Neuronal stem cell (in vitro differentiated cells): ENCODE measurements at regions not wholly inside any gene's neighbourhood (a gene's known extent, or its start where the extent isn't known, plus 50 kb on each side); places are given as distances from the start of the nearest gene placed in this dataset. TPM values are rescaled to one million over a fixed set of nuclear protein-coding genes. Genes with fewer than 3 reads are reported as not detected.

ENCODE experiments used
- DNase-seq: peaks from one replicate; pipeline ENCODE4 v3.0.0-alpha.2; 2013; ENCODE audit warnings: low spot score
- H2AFZ ChIP-seq: one replicate; pipeline ENCODE4 v1.6.1; 2013; ENCODE audit warnings: mild to moderate bottlenecking, low read length, inconsistent platforms
- H2AK5ac ChIP-seq: 2 replicates; pipeline ENCODE4 v1.6.1; 2013; ENCODE audit warnings: low read depth, mild to moderate bottlenecking, inconsistent platforms, low read length, moderate library complexity, mixed read lengths
- H2BK120ac ChIP-seq: 2 replicates; pipeline ENCODE4 v1.6.1; 2013; ENCODE audit warnings: low read depth, mild to moderate bottlenecking, inconsistent platforms, low read length, moderate library complexity, mixed read lengths
- H2BK12ac ChIP-seq: one replicate; pipeline ENCODE4 v1.6.1; 2013; ENCODE audit warnings: low read length, inconsistent platforms
- H2BK15ac ChIP-seq: 2 replicates; pipeline ENCODE4 v1.6.1; 2013; ENCODE audit warnings: mild to moderate bottlenecking, low read length, inconsistent platforms, mixed read lengths
- H2BK5ac ChIP-seq: one replicate; pipeline ENCODE4 v1.6.1; 2013; ENCODE audit warnings: inconsistent platforms, mild to moderate bottlenecking, low read length, moderate library complexity
- H3K14ac ChIP-seq: one replicate; pipeline ENCODE4 v1.6.1; 2013; ENCODE audit warnings: low read length, inconsistent platforms
- H3K18ac ChIP-seq: 2 replicates; pipeline ENCODE4 v1.6.1; 2013; ENCODE audit warnings: low read length, inconsistent platforms
- H3K23ac ChIP-seq: 2 replicates; pipeline ENCODE4 v1.6.1; 2013; ENCODE audit warnings: low read depth, mild to moderate bottlenecking, mixed read lengths, low read length, inconsistent platforms; ENCODE audit not compliant: poor library complexity
- H3K27ac ChIP-seq: replicated peaks from 3 replicates; pipeline ENCODE4 v1.5.1; 2013; ENCODE audit warnings: low read length, inconsistent platforms
- H3K27me3 ChIP-seq, 3 experiments: 2 replicates each; pipeline ENCODE4 v1.6.1; 2013; ENCODE audit warnings: low read length in 3 of 3, mild to moderate bottlenecking in 2 of 3, inconsistent platforms in 1 of 3, low read depth in 1 of 3, mixed read lengths in 1 of 3, moderate library complexity in 1 of 3; ENCODE audit not compliant: control insufficient read depth in 3 of 3, insufficient read depth in 3 of 3
- H3K36me3 ChIP-seq, 2 donors: replicated peaks in 1 of 2; 2 replicates each; pipeline ENCODE4 v1.6.1; 2013; ENCODE audit warnings: low read length in 2 of 2; ENCODE audit not compliant: control insufficient read depth in 2 of 2, insufficient read depth in 2 of 2
- H3K4ac ChIP-seq: 2 replicates; pipeline ENCODE4 v1.6.1; 2013; ENCODE audit warnings: inconsistent platforms, mild to moderate bottlenecking, low read length, moderate library complexity
- H3K4me1 ChIP-seq, 2 donors: 1 replicate in 1 of 2; 2 replicates in 1 of 2; pipeline ENCODE4 v1.6.1; 2013; ENCODE audit warnings: low read length in 2 of 2, low read depth in 1 of 2; ENCODE audit not compliant: control insufficient read depth in 2 of 2, insufficient read depth in 1 of 2
- H3K4me2 ChIP-seq: one replicate; pipeline ENCODE4 v1.6.1; 2013; ENCODE audit warnings: mild to moderate bottlenecking, low read length, inconsistent platforms; ENCODE audit not compliant: insufficient read depth, poor library complexity, severe bottlenecking
- H3K4me3 ChIP-seq, 2 donors: 2 replicates each; pipeline ENCODE4 v1.5.1; 2013; ENCODE audit warnings: low read length in 2 of 2, mild to moderate bottlenecking in 2 of 2, inconsistent platforms in 1 of 2, moderate library complexity in 1 of 2
- H3K79me1 ChIP-seq: one replicate; pipeline ENCODE4 v1.6.1; 2013; ENCODE audit warnings: low read depth, mild to moderate bottlenecking, inconsistent platforms, low read length, moderate library complexity
- H3K9ac ChIP-seq: one replicate; pipeline ENCODE4 v1.6.1; 2013; ENCODE audit warnings: mild to moderate bottlenecking, low read depth, low read length, inconsistent platforms; ENCODE audit not compliant: poor library complexity
- H3K9me3 ChIP-seq, 2 donors: replicated peaks in 1 of 2; 2 replicates each; pipeline versions ENCODE3 to v1.6.1; 2013; ENCODE audit warnings: low read length in 2 of 2, mild to moderate bottlenecking in 2 of 2, inconsistent platforms in 1 of 2, low read depth in 1 of 2, mixed read lengths in 1 of 2, moderate library complexity in 1 of 2; ENCODE audit not compliant: control insufficient read depth in 2 of 2, insufficient read depth in 1 of 2
- H4K8ac ChIP-seq: one replicate; pipeline ENCODE4 v1.6.1; 2013; ENCODE audit warnings: low read depth, mild to moderate bottlenecking, inconsistent platforms, low read length, moderate library complexity
- H4K91ac ChIP-seq: one replicate; pipeline ENCODE4 v1.6.1; 2013; ENCODE audit warnings: low read length, low read depth, mild to moderate bottlenecking, inconsistent platforms; ENCODE audit not compliant: poor library complexity
- WGBS, 2 donors: extraction: QIAGEN DNeasy Blood & Tissue Kit; methylation state at CpG; one replicate each; pipeline ENCODE4 v1.1.7; 2013; ENCODE audit warnings: missing lambda C conversion rate in 2 of 2, mixed read lengths in 1 of 2; ENCODE audit not compliant: insufficient read length in 2 of 2, insufficient replicate concordance in 1 of 2; ENCODE audit errors: extremely low coverage in 2 of 2; 5-methylcytosine and 5-hydroxymethylcytosine counted together
- small RNA-seq: library from polyadenylated mRNA; stranded (forward); fragments of <200 nt; extraction: miRNeasy Mini kit (QIAGEN cat#:217004); gene quantifications from one replicate; pipeline ENCODE3, GENCODE V24; 2013; ENCODE audit not compliant: insufficient read depth

DNA sequence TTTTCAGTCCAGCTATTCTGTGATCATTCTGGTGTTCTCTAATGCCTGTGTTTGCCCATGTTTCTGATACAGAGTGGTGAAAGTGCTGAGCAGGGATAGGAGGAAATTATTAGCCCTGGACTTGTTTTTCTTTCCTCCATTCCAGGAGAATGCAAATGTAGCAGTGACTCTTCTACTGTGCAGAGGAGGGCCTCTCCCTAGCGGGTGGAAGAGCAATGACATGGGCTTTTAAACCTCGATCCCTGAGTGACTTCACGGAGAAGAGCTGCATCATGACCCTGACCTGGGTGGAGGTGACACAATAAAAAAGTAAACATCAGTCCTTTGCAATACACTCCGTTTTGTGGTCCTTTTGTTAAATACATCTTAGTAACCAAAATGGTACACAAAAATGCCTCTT is 68.0 kb upstream of the NETO1 start:
- H3K36me3 ChIP-seq = no peaks in the 10 kb centered on the region
- no peaks in the 10 kb centered on the region for H3K27me3 ChIP-seq
- no peak overlapping the region for H3K18ac ChIP-seq
- no peak overlapping the region for H2BK5ac ChIP-seq
- no peak overlapping the region for H4K91ac ChIP-seq
- no peaks in the 10 kb centered on the region for H3K4me1 ChIP-seq
- no peaks in the 10 kb centered on the region for H3K9me3 ChIP-seq
- H3K4me3 ChIP-seq = no peak overlapping the region
- no peak overlapping the region for H3K4me2 ChIP-seq
- H3K14ac ChIP-seq = no peak overlapping the region
- no CpG with 5 or more reads among the region's 4 CpGs for WGBS, 2 donors
- no peak overlapping the region for H2AFZ ChIP-seq
- H4K8ac ChIP-seq = no peak overlapping the region
- no peak for DNase-seq
- no peak overlapping the region for H3K27ac ChIP-seq
- H3K4ac ChIP-seq = no peak overlapping the region
- H2BK120ac ChIP-seq = no peak overlapping the region
- no peaks in the 10 kb centered on the region for H3K79me1 ChIP-seq
- H3K23ac ChIP-seq = no peak overlapping the region
- no peak overlapping the region for H2AK5ac ChIP-seq
- H3K9ac ChIP-seq = no peak overlapping the region
- H2BK15ac ChIP-seq = no peak overlapping the region
- H2BK12ac ChIP-seq = no peak overlapping the region

DNA sequence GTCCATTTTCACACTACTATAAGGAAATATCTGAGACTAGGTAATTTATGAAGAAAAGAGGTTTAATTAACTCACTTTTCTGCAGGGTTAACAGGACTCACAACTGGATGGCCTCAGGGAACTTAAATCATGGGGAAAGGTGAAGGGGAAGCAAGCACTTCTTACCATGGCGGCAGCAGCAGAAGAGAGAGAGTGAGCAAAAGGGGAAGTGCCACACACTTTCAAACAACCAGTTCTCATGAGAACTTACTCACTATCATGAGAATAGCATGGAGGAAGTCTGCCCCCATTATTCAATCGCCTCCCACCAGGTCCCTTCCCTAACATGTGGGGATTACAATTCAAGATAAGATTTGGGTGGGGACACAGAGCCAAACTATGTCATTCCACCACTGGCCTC is 55.1 kb upstream of the NETO1 start:
- no peak overlapping the region for H4K91ac ChIP-seq
- no peak overlapping the region for H3K18ac ChIP-seq
- no peak overlapping the region for H3K27ac ChIP-seq
- H2BK15ac ChIP-seq = no peak overlapping the region
- no peak overlapping the region for H4K8ac ChIP-seq
- no peak overlapping the region for H3K14ac ChIP-seq
- H2AK5ac ChIP-seq = no peak overlapping the region
- no peak overlapping the region for H3K9ac ChIP-seq
- H3K4me3 ChIP-seq = no peak overlapping the region
- no peaks in the 10 kb centered on the region for H3K36me3 ChIP-seq
- no peaks in the 10 kb centered on the region for H3K4me1 ChIP-seq
- no peak overlapping the region for H2AFZ ChIP-seq
- H3K4ac ChIP-seq = no peak overlapping the region
- H3K27me3 ChIP-seq = no peaks in the 10 kb centered on the region
- no CpG with 5 or more reads among the region's 2 CpGs for whole genome bisulfite sequencing, 2 donors
- no peak overlapping the region for H3K23ac ChIP-seq
- H3K9me3 ChIP-seq = no peaks in the 10 kb centered on the region
- DNase-seq = no peak
- H2BK12ac ChIP-seq = no peak overlapping the region
- no peak overlapping the region for H2BK5ac ChIP-seq
- no peak overlapping the region for H2BK120ac ChIP-seq
- H3K79me1 ChIP-seq = no peaks in the 10 kb centered on the region
- no peak overlapping the region for H3K4me2 ChIP-seq

Small RNAs in the stretch of these regions (small RNA-seq; reads per million reads assigned to genes)
- not detected for gene RN7SL401P
